CD14-positive monocyte (primary cell): ENCODE measurements at regions not wholly inside any gene's neighbourhood (a gene's known extent, or its start where the extent isn't known, plus 50 kb on each side); places are given as distances from the start of the nearest gene placed in this dataset.

ENCODE experiments used
- DNase-seq, 3 donors: peaks; one replicate each; pipeline ENCODE4 v3.0.0-alpha.2; 2011 to 2022
- H2AFZ ChIP-seq: 2 replicates; pipeline ENCODE4 v1.6.0; 2012; ENCODE audit warnings: mild to moderate bottlenecking, low read depth, low read length, inconsistent platforms; ENCODE audit not compliant: insufficient read depth, poor library complexity, severe bottlenecking
- H3K27ac ChIP-seq, 2 donors: 1 replicate in 1 of 2; 2 replicates in 1 of 2; pipeline ENCODE4 v1.5.1; 2012 to 2013; ENCODE audit warnings: low read length in 2 of 2, control low read depth in 1 of 2, inconsistent platforms in 1 of 2, low read depth in 1 of 2, mild to moderate bottlenecking in 1 of 2
- H3K27me3 ChIP-seq, 2 donors: one replicate each; pipeline versions ENCODE4 v1.6.0 to v1.6.1; 2011 to 2013; ENCODE audit warnings: low read length in 2 of 2; ENCODE audit not compliant: control insufficient read depth in 2 of 2, insufficient read depth in 2 of 2
- H3K36me3 ChIP-seq, 2 donors: replicated peaks in 1 of 2; 1 replicate in 1 of 2; 2 replicates in 1 of 2; pipeline versions ENCODE4 v1.5.1 to v1.6.1; 2012 to 2013; ENCODE audit warnings: low read length in 2 of 2, control low read depth in 1 of 2, inconsistent platforms in 1 of 2, mild to moderate bottlenecking in 1 of 2; ENCODE audit not compliant: insufficient read depth in 2 of 2, control insufficient read depth in 1 of 2
- H3K4me1 ChIP-seq, 2 donors: 1 replicate in 1 of 2; 2 replicates in 1 of 2; pipeline versions ENCODE4 v1.5.1 to v1.6.1; 2012 to 2013; ENCODE audit warnings: low read length in 2 of 2, control low read depth in 1 of 2, inconsistent platforms in 1 of 2, mild to moderate bottlenecking in 1 of 2, moderate library complexity in 1 of 2; ENCODE audit not compliant: insufficient read depth in 2 of 2, control insufficient read depth in 1 of 2
- H3K4me2 ChIP-seq: replicated peaks from 2 replicates; pipeline ENCODE3; 2012; ENCODE audit warnings: low read length, moderate library complexity, mild to moderate bottlenecking; ENCODE audit not compliant: poor library complexity, severe bottlenecking; ENCODE audit errors: extremely low read depth
- H3K4me3 ChIP-seq, 3 experiments: fragments of 200-600 bp in 1 of 3; sonication (generic) in 1 of 3; replicated peaks in 1 of 3; 1 replicate in 2 of 3; 2 replicates in 1 of 3; pipeline ENCODE4 v1.5.1; 2011 to 2013; ENCODE audit warnings: low read length in 3 of 3, mild to moderate bottlenecking in 3 of 3, control low read depth in 2 of 3, low read depth in 2 of 3, inconsistent platforms in 1 of 3, moderate library complexity in 1 of 3
- H3K79me2 ChIP-seq: 2 replicates; pipeline ENCODE4 v1.6.0; 2012; ENCODE audit warnings: mild to moderate bottlenecking, control low read depth, inconsistent platforms, low read length, moderate library complexity; ENCODE audit not compliant: insufficient read depth
- H3K9ac ChIP-seq: 2 replicates; pipeline ENCODE4 v1.6.0; 2017; ENCODE audit warnings: low read length, mild to moderate bottlenecking; ENCODE audit not compliant: insufficient read depth, poor library complexity, severe bottlenecking
- H3K9me3 ChIP-seq, 2 donors: replicated peaks in 1 of 2; 1 replicate in 1 of 2; 2 replicates in 1 of 2; pipeline versions ENCODE4 v1.5.1 to v1.6.1; 2012 to 2013; ENCODE audit warnings: low read length in 2 of 2, control low read depth in 1 of 2; ENCODE audit not compliant: control insufficient read depth in 1 of 2, insufficient read depth in 1 of 2
- H4K20me1 ChIP-seq: 2 replicates; pipeline ENCODE4 v1.6.0; 2012; ENCODE audit warnings: mild to moderate bottlenecking, low read length, control low read depth, moderate library complexity; ENCODE audit not compliant: insufficient read depth
- H3K27ac Mint-ChIP-seq, 7 donors: one replicate each; pipeline ENCODE4 v1.8.0; 2020; ENCODE audit warnings: mild to moderate bottlenecking in 7 of 7, mixed read lengths in 7 of 7, moderate library complexity in 6 of 7, inconsistent platforms in 2 of 7
- H3K27me3 Mint-ChIP-seq, 3 donors: one replicate each; pipeline ENCODE4 v1.8.0; 2021 to 2022; ENCODE audit warnings: low read depth in 3 of 3, mild to moderate bottlenecking in 3 of 3, mixed read lengths in 3 of 3, moderate library complexity in 3 of 3, inconsistent platforms in 1 of 3
- H3K36me3 Mint-ChIP-seq, 2 donors: one replicate each; pipeline ENCODE4 v1.8.0; 2020; ENCODE audit warnings: mixed read lengths in 2 of 2, inconsistent platforms in 1 of 2, mild to moderate bottlenecking in 1 of 2
- H3K4me1 Mint-ChIP-seq: one replicate; pipeline ENCODE4 v1.8.0; 2020; ENCODE audit warnings: mild to moderate bottlenecking, mixed read lengths
- H3K4me3 Mint-ChIP-seq, 2 donors: one replicate each; pipeline ENCODE4 v1.8.0; 2020; ENCODE audit warnings: mild to moderate bottlenecking in 2 of 2, mixed read lengths in 2 of 2, moderate library complexity in 1 of 2
- H3K9me3 Mint-ChIP-seq, 7 donors: one replicate each; pipeline ENCODE4 v1.8.0; 2020 to 2022; ENCODE audit warnings: mixed read lengths in 7 of 7, mild to moderate bottlenecking in 6 of 7, moderate library complexity in 6 of 7, inconsistent platforms in 2 of 7
- WGBS: methylation state at CpG from one replicate; pipeline ENCODE4 v1.1.5; 2013; ENCODE audit warnings: missing lambda C conversion rate; ENCODE audit not compliant: insufficient coverage; 5-methylcytosine and 5-hydroxymethylcytosine counted together
- intact Hi-C, 2 donors: fragments of 100-400 bp; cut with micrococcal nuclease; formaldehyde crosslinking; loops; one replicate each; pipeline versions ENCODE4 v1.15.0 to v1.15.1; 2023
- TF ChIP-seq, protein P1 (sequence below): fragments of 200-600 bp; IDR thresholded peaks from one replicate; pipeline ENCODE4 v1.8.0; 2022; ENCODE audit warnings: antibody characterized with exemption, mild to moderate bottlenecking

DNA sequence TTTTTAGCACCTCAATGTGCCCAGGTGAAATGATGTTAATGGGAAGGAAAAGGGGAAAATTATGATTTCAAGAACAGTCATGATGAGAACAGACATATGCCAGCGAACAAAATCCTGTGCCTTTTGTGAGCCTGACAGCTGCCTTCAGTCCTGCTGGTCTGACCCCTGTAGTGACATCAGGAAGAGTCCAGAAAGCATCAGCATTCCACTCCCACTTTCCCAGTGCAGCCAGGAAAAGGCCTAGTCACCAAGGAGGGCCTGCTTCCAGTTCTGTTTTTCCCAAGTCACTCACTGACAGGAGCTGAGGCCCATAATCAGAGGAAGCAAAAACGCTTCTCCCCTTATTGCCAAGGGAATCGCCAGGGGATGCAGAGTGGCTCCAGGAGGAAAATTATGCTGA is 218.4 kb downstream of the ABHD5 start:
- Mint-ChIP-seq H3K9me3 (no peaks in the 10 kb centered on the region), H3K4me3 (no peak overlapping the region), H3K27me3 (peaks cover 0 to 4% (median 2%) of the 10 kb centered on the region in 3 donors), H3K36me3 (no peaks in the 10 kb centered on the region), H3K4me1 (peaks cover 22% of the 10 kb centered on the region), H3K27ac (no peak overlapping the region)
- Histone ChIP-seq H3K27ac (no peak overlapping the region), H3K4me1 (peaks cover 16 to 19% of the 10 kb centered on the region in 2 donors), H3K9me3 (no peaks in the 10 kb centered on the region), H3K36me3 (no peaks in the 10 kb centered on the region), H3K4me3 (no peak overlapping the region), H3K4me2 (no peak overlapping the region), H3K79me2 (no peaks in the 10 kb centered on the region), H3K9ac (no peak overlapping the region), H4K20me1 (no peaks in the 10 kb centered on the region), H2AFZ (no peak overlapping the region), H3K27me3 (no peaks in the 10 kb centered on the region)
- intact Hi-C loops, result no loop called here
- TF ChIP-seq, protein P1, sequence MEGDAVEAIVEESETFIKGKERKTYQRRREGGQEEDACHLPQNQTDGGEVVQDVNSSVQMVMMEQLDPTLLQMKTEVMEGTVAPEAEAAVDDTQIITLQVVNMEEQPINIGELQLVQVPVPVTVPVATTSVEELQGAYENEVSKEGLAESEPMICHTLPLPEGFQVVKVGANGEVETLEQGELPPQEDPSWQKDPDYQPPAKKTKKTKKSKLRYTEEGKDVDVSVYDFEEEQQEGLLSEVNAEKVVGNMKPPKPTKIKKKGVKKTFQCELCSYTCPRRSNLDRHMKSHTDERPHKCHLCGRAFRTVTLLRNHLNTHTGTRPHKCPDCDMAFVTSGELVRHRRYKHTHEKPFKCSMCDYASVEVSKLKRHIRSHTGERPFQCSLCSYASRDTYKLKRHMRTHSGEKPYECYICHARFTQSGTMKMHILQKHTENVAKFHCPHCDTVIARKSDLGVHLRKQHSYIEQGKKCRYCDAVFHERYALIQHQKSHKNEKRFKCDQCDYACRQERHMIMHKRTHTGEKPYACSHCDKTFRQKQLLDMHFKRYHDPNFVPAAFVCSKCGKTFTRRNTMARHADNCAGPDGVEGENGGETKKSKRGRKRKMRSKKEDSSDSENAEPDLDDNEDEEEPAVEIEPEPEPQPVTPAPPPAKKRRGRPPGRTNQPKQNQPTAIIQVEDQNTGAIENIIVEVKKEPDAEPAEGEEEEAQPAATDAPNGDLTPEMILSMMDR, result no peak
- 100% methylated on average over 3 of the region's 3 CpGs for WGBS
- no peak for DNase-seq

DNA sequence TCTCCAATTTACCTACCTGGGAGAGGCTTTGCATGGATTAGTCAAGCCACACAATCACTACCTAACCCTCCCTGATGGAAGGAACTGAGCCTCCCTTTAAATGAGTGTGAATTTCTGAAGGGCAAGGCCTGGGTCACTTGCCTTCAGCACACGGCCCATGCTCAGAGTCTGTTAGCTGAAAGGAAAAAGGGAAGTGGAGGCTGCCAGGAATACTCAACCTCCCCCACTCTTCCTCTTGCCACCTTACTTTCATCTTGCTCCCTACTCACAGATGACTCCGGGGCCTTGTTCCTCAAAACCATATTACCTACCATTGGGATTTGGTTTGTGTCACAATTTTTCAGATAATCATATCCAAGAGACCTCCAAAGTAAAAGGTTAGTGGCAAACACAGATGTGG is 220.0 kb downstream of the ABHD5 start:
- WGBS, result no CpG with 5 or more reads among the region's 2 CpGs
- peaks cover 22% of the 10 kb centered on the region for H3K4me1 Mint-ChIP-seq
- no peaks in the 10 kb centered on the region for H3K9me3 ChIP-seq
- H3K9me3 Mint-ChIP-seq, result no peaks in the 10 kb centered on the region
- H3K4me2 ChIP-seq, result no peak overlapping the region
- H3K4me3 Mint-ChIP-seq, result no peak overlapping the region
- H4K20me1 ChIP-seq, result no peaks in the 10 kb centered on the region
- no peaks in the 10 kb centered on the region for H3K27me3 ChIP-seq
- intact Hi-C loops, result no loop called here
- TF ChIP-seq, protein P1, result no peak
- no peaks in the 10 kb centered on the region for H3K36me3 Mint-ChIP-seq
- H3K36me3 ChIP-seq, result no peaks in the 10 kb centered on the region
- no peak overlapping the region for H2AFZ ChIP-seq
- no peak overlapping the region for H3K9ac ChIP-seq
- H3K4me3 ChIP-seq, result no peak overlapping the region
- H3K27ac Mint-ChIP-seq, result no peak overlapping the region
- H3K79me2 ChIP-seq, result no peaks in the 10 kb centered on the region
- H3K27ac ChIP-seq, result no peak overlapping the region
- peaks cover 16 to 19% of the 10 kb centered on the region in 2 donors for H3K4me1 ChIP-seq
- no peak for DNase-seq
- H3K27me3 Mint-ChIP-seq, result peaks cover 0 to 4% (median 2%) of the 10 kb centered on the region in 3 donors
